Keratinocyte (primary cell): ENCODE measurements at regions not wholly inside any gene's neighbourhood (a gene's known extent, or its start where the extent isn't known, plus 50 kb on each side); places are given as distances from the start of the nearest gene placed in this dataset.

ENCODE experiments used
- DNase-seq: peaks from one replicate; pipeline ENCODE4 v3.0.0-alpha.2; 2011; ENCODE audit warnings: low read depth, missing footprints, low spot score
- FAIRE-seq: peaks from 2 replicates; lab custom pipeline; 2011; peaks lifted over from hg19 to GRCh38; lab: Jason Lieb, UNC
- H2AFZ ChIP-seq: 2 replicates; pipeline ENCODE4 v1.6.0; 2012; ENCODE audit warnings: low read length, control low read depth, inconsistent platforms; ENCODE audit not compliant: control insufficient read depth
- H3K27ac ChIP-seq: 2 replicates; pipeline ENCODE4 v1.5.1; 2011; ENCODE audit warnings: low read length; ENCODE audit not compliant: control insufficient read depth, insufficient read depth
- H3K27me3 ChIP-seq: 3 replicates; pipeline ENCODE4 v1.6.0; 2011; ENCODE audit warnings: low read length; ENCODE audit not compliant: control insufficient read depth, insufficient read depth; ENCODE audit errors: extremely low read depth
- H3K36me3 ChIP-seq, 2 experiments: 2 replicates in 1 of 2; 3 replicates in 1 of 2; pipeline ENCODE4 v1.5.1; 2011; ENCODE audit warnings: low read length in 2 of 2, mild to moderate bottlenecking in 1 of 2; ENCODE audit not compliant: control insufficient read depth in 2 of 2, insufficient read depth in 2 of 2; ENCODE audit errors: extremely low read depth in 1 of 2
- H3K4me1 ChIP-seq: 3 replicates; pipeline ENCODE4 v1.5.1; 2011; ENCODE audit warnings: low read length; ENCODE audit not compliant: control insufficient read depth, insufficient read depth; ENCODE audit errors: extremely low read depth
- H3K4me2 ChIP-seq: 3 replicates; pipeline ENCODE4 v1.6.0; 2011; ENCODE audit warnings: low read depth, low read length; ENCODE audit not compliant: control insufficient read depth, insufficient read depth; ENCODE audit errors: extremely low read depth
- H3K4me3 ChIP-seq, 3 experiments: fragments of 200-600 bp in 1 of 3; sonication (generic) in 1 of 3; 2 replicates in 2 of 3; 3 replicates in 1 of 3; pipeline ENCODE4 v1.5.1; 2011 to 2016; ENCODE audit warnings: low read length in 3 of 3, mild to moderate bottlenecking in 3 of 3, control low read depth in 2 of 3, inconsistent platforms in 1 of 3, low read depth in 1 of 3, mixed read lengths in 1 of 3, mixed run types in 1 of 3, moderate library complexity in 1 of 3; ENCODE audit not compliant: control insufficient read depth in 2 of 3, insufficient read depth in 2 of 3; ENCODE audit errors: extremely low read depth in 1 of 3
- H3K79me2 ChIP-seq: 2 replicates; pipeline ENCODE4 v1.6.0; 2012; ENCODE audit warnings: low read length; ENCODE audit not compliant: control insufficient read depth, insufficient read depth
- H3K9ac ChIP-seq: 3 replicates; pipeline ENCODE4 v1.6.0; 2011; ENCODE audit warnings: low read length; ENCODE audit not compliant: control insufficient read depth, insufficient read depth; ENCODE audit errors: extremely low read depth
- H3K9me1 ChIP-seq: 3 replicates; pipeline ENCODE4 v1.6.0; 2011; ENCODE audit warnings: low read length; ENCODE audit not compliant: control insufficient read depth, insufficient read depth; ENCODE audit errors: extremely low read depth
- H3K9me3 ChIP-seq: 2 replicates; pipeline ENCODE4 v1.5.1; 2012; ENCODE audit warnings: low read depth, low read length; ENCODE audit not compliant: control insufficient read depth
- H4K20me1 ChIP-seq: 3 replicates; pipeline ENCODE4 v1.6.0; 2011; ENCODE audit warnings: low read length; ENCODE audit not compliant: control insufficient read depth, insufficient read depth; ENCODE audit errors: extremely low read depth
- CTCF ChIP-seq, 3 experiments: IDR thresholded peaks in 1 of 3; conservative IDR thresholded peaks in 1 of 3; optimal IDR thresholded peaks in 1 of 3; 2 replicates in 2 of 3; 3 replicates in 1 of 3; pipeline versions ENCODE3 to v1.5.1; 2011; ENCODE audit warnings: low read length in 3 of 3, mild to moderate bottlenecking in 3 of 3, moderate library complexity in 2 of 3, control low read depth in 1 of 3, inconsistent platforms in 1 of 3; ENCODE audit not compliant: insufficient read depth in 2 of 3; ENCODE audit errors: extremely low read depth in 1 of 3
- EZH2 ChIP-seq: IDR thresholded peaks from one replicate; pipeline ENCODE4 v1.6.1; 2012; ENCODE audit warnings: inconsistent platforms, mild to moderate bottlenecking, low read length, moderate library complexity
- dilution Hi-C: fragments of 300-500 bp; cut with MboI; formaldehyde crosslinking; loops from one replicate; pipeline ENCODE4 v1.7.0; 2020; ENCODE audit warnings: low sequenced_read_pairs; ENCODE audit not compliant: extremely low pct_ligation_motif_present

DNA sequence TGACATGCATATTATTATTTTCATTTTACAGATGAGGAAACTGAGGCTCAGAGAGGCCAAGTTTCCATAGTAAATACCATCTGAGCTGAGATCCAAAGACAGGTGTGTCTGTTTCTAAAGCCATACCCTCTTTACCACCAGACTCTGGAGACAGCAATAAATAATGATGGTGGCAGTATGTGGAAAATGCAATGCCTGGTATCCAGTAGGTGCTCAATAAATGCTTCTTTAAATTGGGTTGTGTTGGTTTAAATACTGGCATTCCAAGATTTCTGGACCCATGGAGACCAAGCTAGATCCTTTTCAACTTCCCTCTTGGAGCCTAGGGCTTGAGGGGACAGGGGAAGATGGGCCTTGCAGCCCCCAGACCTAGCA lies 221.3 kb upstream of the MSX2 start:
- dilution Hi-C loops: no loop called here
- peak overlapping the region in 1 of 3 experiments; percentile 6 for H3K4me3 ChIP-seq

DNA sequence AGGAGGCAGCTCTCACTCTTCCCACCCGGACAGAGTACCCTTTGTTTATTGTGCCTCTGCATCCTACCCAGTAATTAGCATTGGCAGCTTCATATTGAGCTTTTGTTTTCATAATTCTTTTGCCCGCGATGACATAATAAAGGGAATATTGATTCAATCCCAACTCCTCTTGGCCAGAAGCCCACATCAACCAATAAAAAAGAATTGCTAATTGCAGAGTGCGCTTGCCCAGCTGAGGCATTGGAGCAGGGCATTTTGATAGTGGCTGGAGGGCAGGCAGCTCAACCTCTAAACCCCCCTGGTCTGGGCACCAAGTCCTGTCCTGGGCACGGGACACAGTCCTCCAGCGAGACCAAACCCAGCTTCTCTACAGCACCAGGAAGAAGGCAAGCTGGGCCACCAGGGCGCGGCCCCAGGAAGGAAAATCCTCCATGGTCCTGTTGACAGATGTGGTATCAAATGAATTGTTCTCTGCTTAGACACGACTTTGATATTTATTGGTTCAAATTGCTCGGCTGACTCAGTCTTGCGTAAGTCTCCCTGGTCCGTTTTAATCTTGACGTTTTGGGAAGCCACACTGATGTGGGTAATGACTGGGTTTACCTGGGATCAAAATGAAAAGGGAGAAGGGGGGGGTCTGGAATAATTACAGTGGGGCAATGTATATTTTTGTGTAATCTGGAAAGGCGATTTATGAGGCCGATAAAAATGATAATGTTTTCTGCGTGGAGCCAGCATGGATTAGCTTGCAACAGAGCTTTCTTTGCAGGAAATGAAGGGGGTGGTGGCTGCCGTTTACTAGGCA lies 220.7 kb upstream of the MSX2 start:
- Histone ChIP-seq H3K79me2 (no peaks in the 10 kb centered on the region), H3K4me1 (peaks cover 12% of the 10 kb centered on the region), H3K9me1 (no peaks in the 10 kb centered on the region), H3K9ac (peak overlapping the region; percentile 28), H3K4me2 (peak overlapping the region; percentile 82), H3K9me3 (peaks cover 2% of the 10 kb centered on the region), H3K27me3 (no peaks in the 10 kb centered on the region), H3K36me3 (no peaks in the 10 kb centered on the region), H3K4me3 (peak overlapping the region; percentile 6 to 51 (median 15)), H2AFZ (peak overlapping the region; percentile 86), H3K27ac (peak overlapping the region; percentile 61), H4K20me1 (no peaks in the 10 kb centered on the region)
- peak; percentile 40 for DNase-seq
- TF ChIP-seq CTCF (optimal IDR thresholded peaks at IDR 0.05 in 1 of 3, IDR thresholded peaks at IDR 0.05 in 1 of 3, conservative IDR thresholded peaks at IDR 0.05 in 1 of 3; ENCODE audit: extremely low read depth in 1 of 3, insufficient read depth in 2 of 3, low read length in 3 of 3): no peak
- TF ChIP-seq EZH2: no peak
- dilution Hi-C loops: no loop called here
- peak; percentile 89 for FAIRE-seq

More for the DNA sequence above, 221.3 kb upstream of the MSX2 start:
- H3K9me1 ChIP-seq: no peaks in the 10 kb centered on the region
- DNase-seq (no peak), FAIRE-seq (no peak)
- H4K20me1 ChIP-seq: no peaks in the 10 kb centered on the region
- H3K9ac ChIP-seq: no peak overlapping the region
- no peak for TF ChIP-seq EZH2
- TF ChIP-seq CTCF (optimal IDR thresholded peaks at IDR 0.05 in 1 of 3, IDR thresholded peaks at IDR 0.05 in 1 of 3, conservative IDR thresholded peaks at IDR 0.05 in 1 of 3; ENCODE audit: extremely low read depth in 1 of 3, insufficient read depth in 2 of 3, low read length in 3 of 3): no peak
- no peaks in the 10 kb centered on the region for H3K27me3 ChIP-seq
- peaks cover 3% of the 10 kb centered on the region for H3K9me3 ChIP-seq
- no peaks in the 10 kb centered on the region for H3K79me2 ChIP-seq
- peak overlapping the region; percentile 61 for H3K27ac ChIP-seq
- H3K4me2 ChIP-seq: peak overlapping the region; percentile 82
- H2AFZ ChIP-seq: no peak overlapping the region
- H3K36me3 ChIP-seq: no peaks in the 10 kb centered on the region
- peaks cover 12% of the 10 kb centered on the region for H3K4me1 ChIP-seq
